Bronchial epithelial cell (primary cell): ENCODE measurements at regions not wholly inside any gene's neighbourhood (a gene's known extent, or its start where the extent isn't known, plus 50 kb on each side); places are given as distances from the start of the nearest gene placed in this dataset.

ENCODE experiments used
- DNase-seq: peaks from one replicate; pipeline ENCODE4 v3.0.0-alpha.2; 2010; ENCODE audit warnings: low read depth
- FAIRE-seq: peaks from 2 replicates; lab custom pipeline; 2011; peaks lifted over from hg19 to GRCh38; lab: Jason Lieb, UNC
- H3K27me3 ChIP-seq: 2 replicates; pipeline ENCODE4 v1.5.1; 2011; ENCODE audit warnings: low read length; ENCODE audit not compliant: control insufficient read depth, insufficient read depth
- H3K36me3 ChIP-seq: 2 replicates; pipeline ENCODE4 v1.5.1; 2011; ENCODE audit warnings: low read length; ENCODE audit not compliant: control insufficient read depth, insufficient read depth
- H3K4me3 ChIP-seq: 2 replicates; pipeline ENCODE4 v1.5.1; 2011; ENCODE audit warnings: mild to moderate bottlenecking, low read depth, low read length, control low read depth
- TF ChIP-seq, protein P1 (sequence below): IDR thresholded peaks from 2 replicates; pipeline ENCODE4 v1.5.1; 2011; ENCODE audit warnings: mild to moderate bottlenecking, moderate library complexity, low read length, control low read depth, inconsistent platforms; ENCODE audit not compliant: insufficient read depth, severe bottlenecking

DNA sequence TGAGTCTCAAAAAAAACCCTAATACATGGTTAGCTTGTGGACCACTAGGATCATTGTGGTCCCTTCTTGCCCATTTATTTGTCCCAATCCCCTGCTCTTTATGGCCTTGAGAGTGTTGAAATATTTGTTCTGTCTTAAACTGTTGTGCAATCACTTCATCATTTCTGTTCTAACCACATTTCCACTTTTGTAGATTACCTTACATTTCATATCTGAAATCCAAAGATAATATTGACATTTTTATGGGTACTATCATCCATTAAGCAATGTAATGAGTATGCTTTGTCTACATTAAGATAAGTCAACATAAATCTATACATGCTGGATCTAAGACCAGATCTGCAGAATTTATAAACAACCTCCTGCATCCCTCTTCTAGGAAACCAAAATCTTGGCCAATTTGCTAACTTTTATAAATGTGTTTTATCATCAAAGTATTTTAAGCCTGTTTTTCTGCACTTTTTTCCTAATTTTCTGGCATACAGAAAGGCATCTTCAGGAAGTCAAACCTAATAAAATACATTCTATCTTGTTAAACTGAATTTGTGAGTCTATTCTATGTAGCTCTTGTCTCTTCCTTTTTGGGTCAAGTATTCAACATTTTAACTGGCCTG is 359.4 kb upstream of the CELF2 start:
- Histone ChIP-seq H3K36me3 (no peaks in the 10 kb centered on the region), H3K27me3 (no peaks in the 10 kb centered on the region), H3K4me3 (no peak overlapping the region)
- DNase-seq (peak; percentile 62), FAIRE-seq (no peak)
- TF ChIP-seq, protein P1, sequence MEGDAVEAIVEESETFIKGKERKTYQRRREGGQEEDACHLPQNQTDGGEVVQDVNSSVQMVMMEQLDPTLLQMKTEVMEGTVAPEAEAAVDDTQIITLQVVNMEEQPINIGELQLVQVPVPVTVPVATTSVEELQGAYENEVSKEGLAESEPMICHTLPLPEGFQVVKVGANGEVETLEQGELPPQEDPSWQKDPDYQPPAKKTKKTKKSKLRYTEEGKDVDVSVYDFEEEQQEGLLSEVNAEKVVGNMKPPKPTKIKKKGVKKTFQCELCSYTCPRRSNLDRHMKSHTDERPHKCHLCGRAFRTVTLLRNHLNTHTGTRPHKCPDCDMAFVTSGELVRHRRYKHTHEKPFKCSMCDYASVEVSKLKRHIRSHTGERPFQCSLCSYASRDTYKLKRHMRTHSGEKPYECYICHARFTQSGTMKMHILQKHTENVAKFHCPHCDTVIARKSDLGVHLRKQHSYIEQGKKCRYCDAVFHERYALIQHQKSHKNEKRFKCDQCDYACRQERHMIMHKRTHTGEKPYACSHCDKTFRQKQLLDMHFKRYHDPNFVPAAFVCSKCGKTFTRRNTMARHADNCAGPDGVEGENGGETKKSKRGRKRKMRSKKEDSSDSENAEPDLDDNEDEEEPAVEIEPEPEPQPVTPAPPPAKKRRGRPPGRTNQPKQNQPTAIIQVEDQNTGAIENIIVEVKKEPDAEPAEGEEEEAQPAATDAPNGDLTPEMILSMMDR: no peak

GRCh38 chr10:10660054-10660453 is 357.6 kb upstream of the CELF2 start:
- FAIRE-seq (no peak), DNase-seq (no peak)
- Histone ChIP-seq H3K36me3 (no peaks in the 10 kb centered on the region), H3K4me3 (no peak overlapping the region), H3K27me3 (no peaks in the 10 kb centered on the region)
- TF ChIP-seq, protein P1: no peak

GRCh38 chr10:10661176-10661575 is 356.5 kb upstream of the CELF2 start:
- DNase-seq (no peak), FAIRE-seq (no peak)
- TF ChIP-seq, protein P1: no peak
- H3K27me3 ChIP-seq: no peaks in the 10 kb centered on the region
- H3K36me3 ChIP-seq: no peaks in the 10 kb centered on the region
- no peak overlapping the region for H3K4me3 ChIP-seq

GRCh38 chr10:10662716-10663408 is 354.8 kb upstream of the CELF2 start:
- no peak for FAIRE-seq
- Histone ChIP-seq H3K27me3 (no peaks in the 10 kb centered on the region), H3K36me3 (no peaks in the 10 kb centered on the region), H3K4me3 (no peak overlapping the region)
- peak; percentile 3 for DNase-seq
- TF ChIP-seq, protein P1: no peak

GRCh38 chr10:10663622-10664021 is 354.1 kb upstream of the CELF2 start:
- TF ChIP-seq, protein P1: no peak
- DNase-seq: no peak
- FAIRE-seq: no peak
- Histone ChIP-seq H3K27me3 (no peaks in the 10 kb centered on the region), H3K36me3 (no peaks in the 10 kb centered on the region), H3K4me3 (no peak overlapping the region)
